GM11168 (cell line): ENCODE measurements at regions not wholly inside any gene's neighbourhood (a gene's known extent, or its start where the extent isn't known, plus 50 kb on each side); places are given as distances from the start of the nearest gene placed in this dataset.
"Not testable (repeated sequence)": the region's sequence is repeated elsewhere in the genome, so short reads cannot be mapped to it uniquely, and the experiment has no call there.

ENCODE experiments used
- in situ Hi-C: fragments of 300-500 bp; cut with MboI; formaldehyde crosslinking; loops from one replicate; pipeline ENCODE4 v1.12.0; 2022; ENCODE audit warnings: low sequenced_read_pairs; ENCODE audit not compliant: unreplicated experiment

DNA sequence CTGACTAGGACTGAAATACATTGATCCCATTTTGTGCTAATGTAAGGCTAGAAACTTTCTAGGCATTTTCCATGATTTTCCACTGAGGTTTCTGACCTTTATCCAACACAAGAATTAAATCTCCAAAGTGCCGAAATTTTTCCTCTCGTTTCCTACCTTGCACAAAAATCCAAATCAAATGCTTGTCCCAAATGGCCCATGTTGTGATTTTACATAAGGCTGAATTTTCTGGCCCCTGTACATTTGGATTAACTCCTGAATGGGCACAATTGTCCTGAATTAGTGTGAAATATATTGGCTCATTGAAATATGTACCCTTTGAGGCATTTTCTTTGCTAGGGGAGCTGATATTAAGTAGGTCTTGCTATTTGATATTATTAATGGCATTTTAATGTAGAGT, 105.6 kb upstream of the CBLB start:
- in situ Hi-C loops: no loop called here

DNA sequence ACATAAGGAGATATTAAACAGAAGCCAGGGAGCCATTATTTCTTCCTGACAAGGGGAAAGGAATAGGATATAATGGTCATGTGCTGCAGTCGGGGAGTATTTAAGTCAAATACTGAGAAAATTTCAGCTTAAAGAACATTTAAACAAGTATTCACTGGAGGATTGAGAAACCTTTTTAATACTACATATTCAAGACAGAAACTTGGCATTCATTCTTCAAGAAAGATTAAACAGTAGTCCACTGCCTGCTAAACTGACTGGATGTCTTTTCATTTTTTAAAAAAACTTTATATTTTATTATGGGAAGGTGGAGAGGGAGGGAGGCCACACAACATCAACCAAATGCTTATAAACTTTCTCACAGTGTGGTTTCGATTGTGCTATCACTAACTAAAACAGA, 107.4 kb upstream of the CBLB start:
- in situ Hi-C loops: no loop called here

DNA sequence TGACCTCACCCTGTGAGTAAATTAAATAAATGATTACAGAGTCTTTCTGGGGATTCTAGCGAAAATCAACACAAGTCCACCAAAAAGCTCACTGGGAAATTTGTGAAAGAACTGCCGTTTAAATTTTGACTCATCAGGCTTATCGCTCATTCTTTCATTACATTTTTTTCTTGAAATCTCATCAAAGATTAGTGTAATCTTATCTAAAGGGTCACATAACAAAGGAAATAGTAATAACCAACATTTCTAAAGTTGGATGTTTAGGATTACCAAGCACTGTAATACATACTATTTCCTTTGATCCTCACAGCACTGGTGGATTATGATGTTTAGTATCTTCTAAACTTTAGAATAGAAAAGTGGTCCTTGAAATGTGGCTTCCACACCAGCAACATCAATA, 111.1 kb upstream of the CBLB start:
- in situ Hi-C loops: no loop called here

DNA sequence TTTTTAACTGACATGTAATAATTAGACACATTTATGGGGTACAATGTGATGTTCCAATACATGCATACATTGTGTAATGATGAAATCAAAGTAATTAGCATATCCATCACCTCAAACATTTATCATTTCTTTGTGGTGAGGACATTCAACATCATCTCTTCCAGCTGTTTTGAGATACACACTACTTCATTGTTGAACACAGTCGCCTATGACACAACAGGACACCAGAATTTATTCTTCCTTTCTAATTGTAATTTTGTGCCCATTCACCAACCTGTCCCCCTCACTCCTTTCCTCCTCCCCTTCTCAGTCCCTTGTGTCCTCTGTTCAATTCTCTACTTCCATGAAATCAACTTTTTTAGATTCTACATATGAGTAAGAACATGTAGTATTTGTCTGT, 113.4 kb upstream of the CBLB start:
- in situ Hi-C loops: no loop called here

DNA sequence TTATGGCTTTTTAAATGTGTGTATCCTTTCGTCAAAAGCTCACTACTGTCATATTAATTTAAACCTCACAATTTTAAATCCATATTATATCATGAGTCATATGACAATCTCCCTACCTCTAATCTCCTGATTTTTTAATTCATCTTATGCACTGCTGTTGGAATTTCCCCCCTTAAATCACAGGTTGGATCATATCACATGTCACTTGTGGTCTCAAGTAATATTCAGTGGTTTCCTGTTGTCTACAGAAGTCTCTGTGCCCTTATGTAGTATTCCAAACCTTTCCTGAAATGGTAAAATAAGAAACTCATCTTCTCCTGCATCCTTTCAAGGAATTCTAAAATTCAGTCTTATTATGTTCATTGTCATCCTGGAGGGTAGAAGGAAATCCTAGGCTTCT, 116.0 kb upstream of the CBLB start:
- in situ Hi-C loops: no loop called here

DNA sequence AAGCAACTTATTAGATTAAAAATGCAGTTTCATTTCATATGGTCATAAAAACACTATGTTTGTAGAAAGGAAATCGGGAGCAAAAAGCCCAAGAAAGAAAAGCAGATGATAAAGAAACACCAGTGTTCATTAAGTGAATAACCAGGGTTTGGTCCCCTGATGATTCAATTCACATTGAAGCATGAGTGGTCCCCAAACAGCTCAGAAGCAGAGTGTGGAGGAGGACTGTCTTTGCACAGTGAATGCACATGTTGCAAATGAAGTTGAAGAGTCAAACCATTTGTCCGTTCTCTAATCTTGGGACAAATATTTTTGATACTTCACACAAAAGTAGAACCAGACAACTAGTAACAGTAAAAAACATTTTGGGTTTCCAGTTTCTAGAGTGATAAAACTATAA, 117.5 kb upstream of the CBLB start:
- in situ Hi-C loops: not testable (repeated sequence)

DNA sequence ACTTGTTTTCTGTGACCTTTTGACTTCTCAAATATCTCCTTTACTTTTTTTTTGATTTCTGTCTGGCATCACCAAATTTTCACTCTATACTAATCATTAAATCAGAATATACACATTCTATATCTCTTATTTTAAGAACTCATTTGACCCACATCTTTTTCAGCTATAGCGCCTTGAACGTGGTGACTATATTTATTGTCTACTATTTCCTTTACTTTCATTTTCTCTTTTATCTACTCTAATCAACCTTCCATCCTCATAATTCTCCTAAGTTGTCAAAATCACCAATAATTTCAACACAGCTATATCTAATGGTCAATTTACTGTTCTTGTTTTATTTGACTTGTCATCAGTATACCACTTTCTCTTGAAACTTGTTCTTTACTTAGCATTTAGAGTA, 119.0 kb upstream of the CBLB start:
- in situ Hi-C loops: no loop called here

DNA sequence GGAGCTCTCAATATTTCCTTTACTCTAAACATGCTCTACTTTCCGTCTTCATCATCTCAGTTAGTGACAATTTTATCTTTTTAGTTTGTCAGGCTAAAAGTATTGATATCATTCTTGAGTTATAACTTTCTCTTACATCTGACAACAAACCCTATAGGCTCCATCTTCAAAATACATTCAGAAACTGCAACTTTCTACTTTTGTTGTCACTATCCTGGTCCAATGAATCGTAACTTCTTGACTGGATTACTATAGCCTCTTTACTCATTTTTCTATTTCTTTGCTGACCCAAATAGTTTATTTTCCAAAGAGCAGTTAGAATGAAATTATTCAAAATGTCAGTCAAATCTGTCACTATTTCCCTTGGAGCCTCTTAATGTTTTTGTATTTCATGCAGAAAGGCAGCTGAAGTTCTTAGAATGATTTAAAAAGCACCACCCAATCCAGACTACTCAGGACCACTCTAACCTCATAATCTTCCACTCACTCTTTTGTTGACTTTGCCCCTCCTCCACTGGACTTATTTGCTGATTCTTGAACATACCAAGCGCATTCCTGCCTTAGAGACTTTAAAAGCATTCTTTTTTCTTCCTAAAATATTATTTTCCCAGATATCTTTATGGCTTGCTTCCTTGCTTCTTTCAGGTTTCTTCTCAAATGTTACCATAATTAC, 119.9 kb upstream of the CBLB start:
- in situ Hi-C loops: no loop called here

DNA sequence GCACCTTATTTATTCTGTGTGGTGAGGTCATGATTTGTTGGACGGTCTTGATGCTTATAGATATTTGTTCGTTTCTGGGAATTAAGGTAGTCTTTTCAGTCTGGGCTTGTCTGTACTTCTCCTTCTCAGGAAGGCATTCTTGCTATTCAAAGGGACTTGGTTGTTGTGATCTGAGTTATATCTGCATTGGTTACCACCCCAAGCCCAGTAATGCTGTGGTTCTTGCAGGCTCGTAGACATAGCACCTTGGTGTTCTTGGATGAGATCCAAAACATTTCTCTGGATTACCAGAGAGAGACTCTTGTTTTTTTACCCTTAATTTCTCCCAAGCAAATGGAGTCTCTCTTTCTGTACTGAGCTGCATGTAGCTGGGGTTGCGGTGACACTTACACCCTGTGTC, 128.0 kb upstream of the CBLB start:
- in situ Hi-C loops: no loop called here

DNA sequence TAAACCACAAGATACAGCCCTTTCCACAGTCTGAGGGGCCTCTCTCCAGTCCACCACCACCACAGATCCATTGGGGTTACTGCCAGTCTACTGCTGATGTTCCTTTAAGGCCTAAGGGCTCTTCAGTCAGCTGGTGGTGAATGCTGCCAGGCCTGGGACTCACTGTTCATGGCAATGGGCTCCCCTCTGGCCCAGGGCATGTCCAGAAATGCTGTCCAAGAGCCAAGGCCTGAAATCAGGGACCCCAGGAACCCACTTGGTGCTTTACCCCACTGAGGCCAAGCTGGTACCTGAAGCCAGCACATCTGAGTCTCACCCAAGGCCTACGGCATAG, 128.6 kb upstream of the CBLB start:
- in situ Hi-C loops: no loop called here

DNA sequence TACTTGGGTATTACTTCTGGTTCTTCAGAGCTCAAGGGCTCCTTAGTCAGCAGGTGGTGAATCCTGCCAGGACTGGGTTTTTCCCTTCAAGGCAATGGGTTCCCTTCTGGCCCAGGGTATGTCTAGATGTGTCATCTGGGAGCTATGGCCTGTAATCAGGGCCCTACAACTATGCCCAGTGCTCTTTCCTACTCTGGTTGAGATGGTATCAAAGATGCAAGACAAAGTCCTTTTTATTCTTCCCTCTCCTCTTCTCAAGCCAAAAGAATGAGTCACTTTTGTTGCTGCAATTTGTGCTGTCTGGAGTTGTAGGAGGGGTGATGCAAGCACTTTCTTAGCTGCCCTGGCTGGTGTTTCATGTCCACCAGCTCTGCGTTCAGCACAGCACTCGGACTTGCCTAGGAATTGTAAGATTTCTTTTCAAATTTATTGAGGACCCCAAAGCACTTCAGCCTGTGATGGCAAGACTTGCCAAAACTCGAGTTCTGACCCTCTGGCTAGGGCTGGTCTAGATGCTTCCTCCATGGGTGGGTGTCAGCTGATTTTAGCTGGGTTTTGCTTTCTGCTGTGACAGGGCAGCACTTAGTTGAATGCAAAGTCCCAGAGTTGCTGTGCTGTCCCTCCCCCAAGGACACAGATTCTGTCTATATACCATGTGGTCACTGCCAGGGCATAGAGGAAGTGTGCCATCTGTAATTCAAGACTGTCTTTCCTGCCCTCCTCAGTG, 129.2 kb upstream of the CBLB start:
- in situ Hi-C loops: no loop called here

DNA sequence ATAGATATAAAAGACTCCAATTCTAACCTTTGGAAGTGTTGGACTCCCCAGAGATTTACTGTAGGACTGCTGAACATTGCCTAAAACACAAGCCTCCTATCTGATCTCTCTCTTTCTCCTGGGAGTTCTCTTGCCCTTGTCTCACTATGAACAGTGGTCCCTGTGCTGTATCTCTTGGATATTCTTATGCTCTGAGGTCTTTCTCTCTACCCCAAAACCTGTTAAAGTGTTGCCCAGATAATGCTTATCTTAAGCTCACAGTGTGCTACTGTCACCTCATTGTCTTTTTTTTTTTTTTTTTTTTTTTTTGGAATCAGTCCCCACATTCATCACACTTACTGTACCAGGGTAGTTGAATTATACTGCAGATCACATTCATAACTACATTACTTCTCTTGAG, 131.0 kb upstream of the CBLB start:
- in situ Hi-C loops: no loop called here

DNA sequence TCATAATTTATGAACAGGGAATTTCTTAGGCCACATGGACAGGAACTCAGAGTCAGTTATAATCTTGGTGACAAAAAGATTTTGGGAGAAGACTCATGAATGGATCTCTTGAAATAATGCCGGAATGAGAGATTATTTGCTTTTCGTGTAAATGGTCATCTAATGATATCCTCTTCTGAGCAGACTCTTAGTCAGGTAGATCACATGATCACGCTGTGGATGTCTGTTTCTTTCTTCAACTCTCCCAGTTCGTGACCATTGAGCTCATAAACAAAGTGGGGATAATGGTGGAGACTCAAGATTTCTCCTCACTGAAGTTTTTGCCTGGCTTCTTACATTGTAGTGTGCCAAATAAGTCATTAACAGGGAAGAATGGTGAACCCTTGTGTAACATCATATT, 133.1 kb upstream of the CBLB start:
- in situ Hi-C loops: no loop called here

DNA sequence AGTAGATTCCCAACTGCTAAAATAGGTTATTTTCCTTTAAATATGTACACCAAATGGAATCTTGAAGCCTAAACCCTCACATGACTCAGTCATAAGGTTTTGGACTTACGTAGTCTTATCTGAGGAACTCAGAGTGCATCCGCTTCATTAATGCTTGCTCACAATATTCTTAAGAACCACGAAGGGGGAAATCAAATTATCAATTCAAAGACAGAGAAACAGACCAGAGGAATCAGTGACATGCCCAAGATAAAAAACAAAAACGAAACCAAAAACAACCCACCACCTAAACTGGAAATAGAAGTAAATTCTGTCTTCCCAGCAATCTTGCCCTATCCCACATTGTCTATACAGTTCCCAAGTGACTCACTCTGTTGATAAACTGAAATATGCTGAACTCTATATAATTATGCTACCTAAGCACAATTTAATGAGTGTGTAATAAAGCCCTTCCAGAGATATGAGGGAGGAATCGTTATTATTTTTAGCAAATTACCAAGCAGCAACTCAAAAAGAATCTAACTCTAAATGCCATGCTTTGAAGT, 135.4 kb upstream of the CBLB start:
- in situ Hi-C loops: no loop called here

DNA sequence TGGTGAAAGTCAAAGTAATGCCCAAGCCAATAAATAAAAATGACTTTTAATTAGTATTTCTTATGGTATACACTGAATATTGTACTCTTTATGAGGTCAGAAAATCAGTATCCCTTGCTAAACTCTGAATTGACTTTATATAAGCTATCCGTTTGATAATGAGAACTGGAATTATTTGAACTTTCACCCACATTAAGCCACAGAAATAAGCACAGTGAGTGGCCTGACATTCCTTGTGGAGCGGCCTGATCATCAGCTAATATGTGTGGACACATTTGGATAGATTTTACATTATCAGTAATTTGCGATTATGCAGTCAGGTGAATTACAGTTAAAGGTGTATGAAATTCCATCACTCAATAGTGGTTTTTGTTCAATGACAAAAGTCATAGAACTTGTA, 136.0 kb upstream of the CBLB start:
- in situ Hi-C loops: no loop called here

DNA sequence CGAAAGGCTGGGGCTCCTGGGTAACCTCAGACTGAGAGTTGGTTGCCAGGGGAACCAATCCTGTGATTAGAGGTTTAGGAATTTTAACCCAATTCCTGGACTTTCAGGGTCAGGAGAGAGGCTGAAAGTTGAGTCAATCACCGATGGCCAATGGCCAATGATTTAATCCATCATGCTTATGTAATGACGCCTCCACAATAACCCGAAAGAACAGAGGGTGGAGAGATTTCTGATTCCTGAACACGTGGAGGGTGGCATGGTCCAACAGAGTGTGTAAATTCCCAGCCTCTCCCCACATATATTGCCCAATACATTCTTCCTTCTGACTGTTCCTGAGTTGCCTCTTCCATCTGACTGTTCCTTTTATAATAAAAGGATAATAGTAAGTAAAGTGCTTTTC, 137.2 kb upstream of the CBLB start:
- in situ Hi-C loops: no loop called here

DNA sequence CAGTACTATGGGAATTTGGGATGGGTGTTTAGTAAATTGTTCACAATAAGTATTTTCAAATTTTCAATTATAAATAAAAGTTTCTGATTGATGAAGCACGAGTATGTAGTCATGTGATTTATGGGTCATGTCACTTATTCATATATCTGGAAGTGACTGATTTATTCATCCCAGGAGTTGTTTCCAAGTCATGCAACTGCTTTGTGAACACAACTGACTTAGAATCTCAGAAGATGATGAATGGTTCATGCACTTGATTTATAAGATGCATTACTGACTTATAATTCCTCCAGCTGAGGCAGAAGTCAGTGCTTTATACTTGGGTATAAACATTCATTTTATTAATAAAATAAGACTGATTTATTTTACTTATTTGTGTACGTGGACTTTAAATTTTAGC, 137.8 kb upstream of the CBLB start:
- in situ Hi-C loops: no loop called here

DNA sequence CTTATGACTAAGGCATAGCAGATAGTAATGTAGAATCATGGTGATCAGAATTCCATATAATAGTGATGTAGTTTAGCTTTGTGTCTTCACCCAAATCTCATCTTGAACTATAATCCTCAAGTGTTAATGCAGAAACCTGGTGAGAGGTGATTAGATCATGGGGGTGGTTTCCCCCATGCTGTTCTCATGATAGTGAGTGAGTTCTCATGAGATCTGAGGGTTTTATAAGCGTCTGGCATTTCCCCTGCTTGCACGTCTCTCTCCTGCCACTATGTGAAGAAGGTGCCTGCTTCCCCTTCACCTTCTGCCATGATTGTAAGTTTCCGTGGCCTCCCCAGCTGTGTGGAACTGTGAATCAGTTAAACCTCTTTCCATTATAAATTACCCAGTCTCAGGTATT, 138.7 kb upstream of the CBLB start:
- in situ Hi-C loops: no loop called here

DNA sequence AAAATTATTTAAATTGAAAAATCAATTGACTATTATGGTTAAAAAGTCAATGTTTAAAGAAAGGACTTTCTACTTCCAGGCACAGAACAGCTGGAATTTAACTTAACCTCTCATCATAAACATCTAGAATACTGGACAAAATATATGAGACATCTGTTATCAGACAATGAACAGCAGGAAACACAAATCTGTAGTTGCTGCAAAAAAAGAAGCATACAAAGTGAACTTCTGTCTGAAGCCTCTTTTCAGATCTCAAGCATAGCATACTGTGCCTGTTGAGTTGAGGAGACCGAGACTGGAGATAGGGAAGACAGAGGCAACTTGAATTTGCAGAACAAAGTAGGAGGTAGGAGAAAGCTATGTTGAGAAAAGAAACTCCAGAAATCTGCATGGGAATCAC, 140.0 kb upstream of the CBLB start:
- in situ Hi-C loops: no loop called here

DNA sequence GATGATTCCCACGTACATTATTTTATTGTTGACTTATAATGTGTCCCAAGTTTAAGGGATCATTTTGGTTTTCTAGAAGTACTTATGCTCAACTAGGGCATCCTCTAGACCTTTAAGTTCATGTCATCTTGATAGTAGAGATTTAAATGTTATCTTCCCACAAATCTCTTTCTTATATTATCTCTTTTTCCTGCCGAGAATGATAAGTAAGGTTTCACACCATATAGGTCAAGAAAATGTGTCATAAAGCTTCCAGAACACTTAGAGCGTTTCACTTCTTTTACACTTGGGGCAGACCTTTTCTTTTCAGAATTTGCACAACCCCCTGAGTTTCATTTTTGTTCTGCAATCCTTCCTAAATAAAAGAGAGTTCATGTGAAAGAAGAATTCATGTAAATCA, 142.0 kb upstream of the CBLB start:
- in situ Hi-C loops: no loop called here

DNA sequence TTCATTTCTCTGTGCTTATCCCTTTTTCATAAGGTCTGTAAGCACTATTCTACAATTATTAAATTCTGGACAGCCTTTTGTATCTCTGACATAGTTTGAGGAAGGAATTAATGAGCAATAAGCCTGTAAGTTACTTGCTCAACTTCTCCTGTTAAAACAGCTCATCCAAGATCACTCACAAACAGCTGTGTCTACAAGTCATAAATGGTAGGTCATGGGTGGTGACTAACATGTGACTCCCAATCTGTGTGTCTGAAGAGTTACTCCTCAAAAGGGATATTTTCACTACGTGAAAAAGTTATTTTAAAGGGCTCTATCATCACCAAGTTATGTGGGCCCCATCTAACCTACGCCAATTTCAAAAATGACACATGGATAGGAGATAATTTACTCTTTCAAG, 145.2 kb upstream of the CBLB start:
- in situ Hi-C loops: no loop called here

DNA sequence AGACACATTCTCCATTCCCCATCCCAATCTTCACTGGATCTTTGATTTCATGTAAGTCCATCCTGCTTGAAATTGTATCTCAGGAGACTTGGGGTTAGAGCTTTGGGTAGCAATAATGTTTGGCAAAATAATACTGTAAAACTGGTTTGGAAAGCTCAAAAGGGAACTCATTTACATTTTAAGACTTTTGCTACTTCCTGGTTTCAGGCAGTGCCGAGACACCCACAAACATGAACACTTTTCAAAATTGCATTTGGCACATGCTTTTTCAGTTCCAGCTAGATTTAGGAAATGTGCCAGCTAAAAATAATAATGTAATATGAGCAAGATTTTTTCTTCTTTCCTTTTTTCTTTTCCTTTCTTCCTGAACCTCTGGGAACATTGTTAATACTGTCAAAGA, 145.7 kb upstream of the CBLB start:
- in situ Hi-C loops: no loop called here
